ENCODE measurements at regions not wholly inside any gene's neighbourhood (a gene's known extent, or its start where the extent isn't known, plus 50 kb on each side); places are given as distances from the start of the nearest gene placed in this dataset.

GRCh38 chr12:61301817-61302216 is 958.4 kb upstream of the USP15 start:
- no peak for TF ChIP-seq CTCF (IDR thresholded peaks at IDR 0.05)
- TF ChIP-seq POLR2A (IDR thresholded peaks at IDR 0.05): no peak
- Histone ChIP-seq H3K27ac (no peak overlapping the region), H3K36me3 (replicated peaks in 1 of 2; ENCODE audit: insufficient read depth in 1 of 2, low read depth in 2 of 2) (no peaks in the 10 kb centered on the region), H3K4me1 (no peaks in the 10 kb centered on the region), H3K27me3 (no peaks in the 10 kb centered on the region), H3K9me3 (no peaks in the 10 kb centered on the region), H3K4me3 (no peak overlapping the region)
- intact Hi-C loops (cut with DNase I): no loop called here
- 41 to 49% methylated on average over 2 of the region's 2 CpGs for WGBS, 2 donors
- DNase-seq (no peak), ATAC-seq (no peak)

- Histone ChIP-seq H3K4me1 (no peaks in the 10 kb centered on the region), H3K4me3 (no peak overlapping the region), H3K9me3 (no peaks in the 10 kb centered on the region), H3K36me3 (replicated peaks in 1 of 2; ENCODE audit: insufficient read depth in 1 of 2, low read depth in 2 of 2) (no peaks in the 10 kb centered on the region), H3K27me3 (no peaks in the 10 kb centered on the region), H3K27ac (no peak overlapping the region)
- WGBS, 2 donors: 51 to 56% methylated on average over 4 of the region's 4 CpGs
- intact Hi-C loops (cut with DNase I): no loop called here
- DNase-seq (no peak), ATAC-seq (no peak)
- TF ChIP-seq POLR2A (IDR thresholded peaks at IDR 0.05) (no peak), CTCF (IDR thresholded peaks at IDR 0.05) (no peak)
These were observed 957.9 kb upstream of the USP15 start for GRCh38 chr12:61302282-61302681.

- Histone ChIP-seq H3K27me3 (no peaks in the 10 kb centered on the region), H3K4me3 (no peak overlapping the region), H3K4me1 (no peaks in the 10 kb centered on the region), H3K36me3 (replicated peaks in 1 of 2; ENCODE audit: insufficient read depth in 1 of 2, low read depth in 2 of 2) (no peaks in the 10 kb centered on the region), H3K27ac (no peak overlapping the region), H3K9me3 (no peaks in the 10 kb centered on the region)
- intact Hi-C loops (cut with DNase I): no loop called here
- ATAC-seq (no peak), DNase-seq (no peak)
- 62 to 93% methylated on average over 2 of the region's 2 CpGs for WGBS, 2 donors
- TF ChIP-seq POLR2A (IDR thresholded peaks at IDR 0.05) (no peak), CTCF (IDR thresholded peaks at IDR 0.05) (no peak)
These were observed 952.0 kb upstream of the USP15 start for GRCh38 chr12:61308220-61308619.

GRCh38 chr12:61311413-61311812 is 948.8 kb upstream of the USP15 start:
- no peak for ATAC-seq
- Histone ChIP-seq H3K27ac (no peak overlapping the region), H3K27me3 (no peaks in the 10 kb centered on the region), H3K9me3 (no peaks in the 10 kb centered on the region), H3K4me3 (no peak overlapping the region), H3K4me1 (no peaks in the 10 kb centered on the region), H3K36me3 (replicated peaks in 1 of 2; ENCODE audit: insufficient read depth in 1 of 2, low read depth in 2 of 2) (no peaks in the 10 kb centered on the region)
- intact Hi-C loops (cut with DNase I): no loop called here
- DNase-seq: no peak
- TF ChIP-seq POLR2A (IDR thresholded peaks at IDR 0.05) (no peak), CTCF (IDR thresholded peaks at IDR 0.05) (no peak)

- TF ChIP-seq POLR2A (IDR thresholded peaks at IDR 0.05) (no peak), CTCF (IDR thresholded peaks at IDR 0.05) (no peak)
- Histone ChIP-seq H3K9me3 (no peaks in the 10 kb centered on the region), H3K36me3 (replicated peaks in 1 of 2; ENCODE audit: insufficient read depth in 1 of 2, low read depth in 2 of 2) (no peaks in the 10 kb centered on the region), H3K4me1 (no peaks in the 10 kb centered on the region), H3K27me3 (no peaks in the 10 kb centered on the region), H3K27ac (no peak overlapping the region), H3K4me3 (no peak overlapping the region)
- intact Hi-C loops (cut with DNase I): no loop called here
- DNase-seq: no peak
- ATAC-seq: no peak
- 69 to 74% methylated on average over 3 of the region's 3 CpGs for WGBS, 2 donors
These were observed 911.3 kb upstream of the USP15 start for GRCh38 chr12:61348871-61349270.
